Neural progenitor cell (in vitro differentiated cells): ENCODE measurements at regions not wholly inside any gene's neighbourhood (a gene's known extent, or its start where the extent isn't known, plus 50 kb on each side); places are given as distances from the start of the nearest gene placed in this dataset.
"Not testable (repeated sequence)": the region's sequence is repeated elsewhere in the genome, so short reads cannot be mapped to it uniquely, and the experiment has no call there.

ENCODE experiments used
- DNase-seq: peaks from one replicate; pipeline ENCODE4 v3.0.0-alpha.2; 2016; ENCODE audit warnings: low spot score
- H2AFZ ChIP-seq: fragments of 200-600 bp; sonication (generic); replicated peaks from 2 replicates; pipeline ENCODE4 v1.6.1; 2016; ENCODE audit warnings: antibody characterized with exemption
- H3F3A ChIP-seq: fragments of 200-600 bp; sonication (generic); 2 replicates; pipeline ENCODE4 v1.6.1; 2016; ENCODE audit warnings: antibody characterized with exemption, low read depth
- H3K27ac ChIP-seq: fragments of 200-600 bp; sonication (generic); 2 replicates; pipeline ENCODE4 v1.5.1; 2016; ENCODE audit warnings: mild to moderate bottlenecking
- H3K27me3 ChIP-seq: fragments of 200-600 bp; sonication (generic); 2 replicates; pipeline ENCODE4 v1.6.1; 2016; ENCODE audit warnings: mild to moderate bottlenecking, moderate library complexity
- H3K36me3 ChIP-seq: fragments of 200-600 bp; sonication (generic); 2 replicates; pipeline ENCODE4 v1.5.1; 2016
- H3K4me1 ChIP-seq: fragments of 200-600 bp; sonication (generic); 2 replicates; pipeline ENCODE4 v1.6.1; 2016; ENCODE audit warnings: mixed run types
- H3K4me2 ChIP-seq: fragments of 200-600 bp; sonication (generic); 2 replicates; pipeline ENCODE4 v1.6.1; 2016
- H3K4me3 ChIP-seq: fragments of 200-600 bp; sonication (generic); 2 replicates; pipeline ENCODE4 v1.5.1; 2016
- H3K79me2 ChIP-seq: fragments of 200-600 bp; sonication (generic); 2 replicates; pipeline ENCODE4 v1.6.1; 2016; ENCODE audit warnings: low read depth
- H3K9ac ChIP-seq: fragments of 200-600 bp; sonication (generic); 2 replicates; pipeline ENCODE4 v1.6.1; 2016
- H3K9me3 ChIP-seq: fragments of 200-600 bp; sonication (generic); 2 replicates; pipeline ENCODE4 v1.5.1; 2016; ENCODE audit warnings: low read depth
- H4K20me1 ChIP-seq: fragments of 200-600 bp; sonication (generic); 2 replicates; pipeline ENCODE4 v1.6.1; 2016; ENCODE audit warnings: low read depth
- H3K27ac Mint-ChIP-seq: 3 replicates; pipeline ENCODE4 v1.8.0; 2021; ENCODE audit warnings: mixed read lengths
- H3K27me3 Mint-ChIP-seq: 2 replicates; pipeline ENCODE4 v1.8.0; 2022; ENCODE audit warnings: low read depth, mild to moderate bottlenecking, inconsistent platforms, moderate library complexity, mixed read lengths; ENCODE audit not compliant: insufficient read depth
- H3K36me3 Mint-ChIP-seq: 3 replicates; pipeline ENCODE4 v1.8.0; 2021; ENCODE audit warnings: mixed read lengths
- H3K4me1 Mint-ChIP-seq: 3 replicates; pipeline ENCODE4 v1.8.0; 2021; ENCODE audit warnings: mixed read lengths
- H3K4me3 Mint-ChIP-seq: 3 replicates; pipeline ENCODE4 v1.8.0; 2021; ENCODE audit warnings: mild to moderate bottlenecking, moderate library complexity, mixed read lengths
- H3K9me3 Mint-ChIP-seq: 3 replicates; pipeline ENCODE4 v1.8.0; 2020; ENCODE audit warnings: mixed read lengths
- CTCF ChIP-seq: fragments of 200-600 bp; sonication (generic); IDR thresholded peaks from 2 replicates; pipeline ENCODE4 v1.5.1; 2017; ENCODE audit warnings: antibody characterized with exemption, mild to moderate bottlenecking
- EZH2 ChIP-seq: fragments of 200-600 bp; sonication (generic); IDR thresholded peaks from 2 replicates; pipeline ENCODE4 v1.6.1; 2017; ENCODE audit warnings: antibody characterized with exemption, mild to moderate bottlenecking, moderate library complexity
- EZH2phosphoT487 ChIP-seq: fragments of 200-600 bp; sonication (generic); IDR thresholded peaks from 2 replicates; pipeline ENCODE4 v1.6.1; 2017; ENCODE audit warnings: antibody characterized with exemption

DNA sequence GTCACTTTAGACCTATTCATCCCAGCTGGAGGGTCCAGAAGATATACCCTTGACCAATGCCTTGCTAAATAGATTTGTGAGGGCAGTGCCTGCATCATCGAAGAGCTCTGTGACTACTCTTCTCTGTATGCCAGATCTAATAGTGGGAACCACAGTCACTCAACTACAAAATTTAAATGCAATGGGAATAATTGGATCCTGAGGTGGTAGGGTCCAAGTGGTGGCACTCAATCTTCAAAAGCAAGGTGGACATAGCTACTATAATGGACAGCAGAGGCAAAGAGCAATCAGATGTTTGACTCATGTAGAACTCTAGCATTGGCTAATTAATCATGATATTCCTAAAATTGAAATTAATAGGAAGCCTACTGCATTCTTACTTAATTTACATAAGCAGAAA is 554.3 kb upstream of the GRM3 start:
- Histone ChIP-seq H2AFZ (no peak overlapping the region), H3F3A (no peaks in the 10 kb centered on the region), H3K36me3 (no peaks in the 10 kb centered on the region), H3K27me3 (no peaks in the 10 kb centered on the region), H3K9me3 (no peaks in the 10 kb centered on the region), H3K79me2 (no peaks in the 10 kb centered on the region), H3K4me3 (no peak overlapping the region), H3K27ac (no peak overlapping the region), H3K4me1 (no peaks in the 10 kb centered on the region), H3K4me2 (no peak overlapping the region), H4K20me1 (no peaks in the 10 kb centered on the region), H3K9ac (no peak overlapping the region)
- H3K4me1 Mint-ChIP-seq, result no peaks in the 10 kb centered on the region
- no peak for DNase-seq
- no peak for TF ChIP-seq EZH2phosphoT487
- TF ChIP-seq CTCF, result no peak
- TF ChIP-seq EZH2, result no peak
- H3K9me3 Mint-ChIP-seq, result peaks cover 11% of the 10 kb centered on the region
- no peak overlapping the region for H3K27ac Mint-ChIP-seq
- no peaks in the 10 kb centered on the region for H3K36me3 Mint-ChIP-seq
- H3K27me3 Mint-ChIP-seq, result no peaks in the 10 kb centered on the region
- no peak overlapping the region for H3K4me3 Mint-ChIP-seq

DNA sequence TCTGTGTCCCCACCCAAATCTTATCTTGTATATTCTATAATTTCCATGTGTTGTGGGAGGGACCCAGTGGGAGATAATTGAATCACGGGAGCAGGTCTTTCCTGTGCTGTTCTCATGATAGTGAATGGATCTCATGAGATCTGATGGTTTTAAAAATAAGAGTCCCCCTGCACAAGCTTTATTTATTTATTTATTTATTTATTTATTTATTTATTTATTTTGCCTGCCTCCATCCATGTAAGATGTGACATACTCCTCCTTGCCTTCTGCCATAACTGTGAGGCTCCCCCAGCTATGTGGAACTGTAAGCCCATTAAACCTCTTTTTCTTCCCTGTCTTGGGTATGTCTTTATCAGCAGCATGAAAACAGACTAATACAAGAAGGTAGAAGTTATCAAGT is 579.1 kb upstream of the GRM3 start:
- not testable (repeated sequence) for H3K27me3 ChIP-seq, H3K27ac ChIP-seq, H3K4me3 Mint-ChIP-seq, H3K36me3 ChIP-seq, H3K36me3 Mint-ChIP-seq, H3K9me3 ChIP-seq, H3K79me2 ChIP-seq, H3K9me3 Mint-ChIP-seq, DNase-seq, H3K4me3 ChIP-seq, H3K4me1 Mint-ChIP-seq, H3K27ac Mint-ChIP-seq, H3F3A ChIP-seq, H3K4me1 ChIP-seq, H3K4me2 ChIP-seq, H2AFZ ChIP-seq, H4K20me1 ChIP-seq, H3K27me3 Mint-ChIP-seq, H3K9ac ChIP-seq

DNA sequence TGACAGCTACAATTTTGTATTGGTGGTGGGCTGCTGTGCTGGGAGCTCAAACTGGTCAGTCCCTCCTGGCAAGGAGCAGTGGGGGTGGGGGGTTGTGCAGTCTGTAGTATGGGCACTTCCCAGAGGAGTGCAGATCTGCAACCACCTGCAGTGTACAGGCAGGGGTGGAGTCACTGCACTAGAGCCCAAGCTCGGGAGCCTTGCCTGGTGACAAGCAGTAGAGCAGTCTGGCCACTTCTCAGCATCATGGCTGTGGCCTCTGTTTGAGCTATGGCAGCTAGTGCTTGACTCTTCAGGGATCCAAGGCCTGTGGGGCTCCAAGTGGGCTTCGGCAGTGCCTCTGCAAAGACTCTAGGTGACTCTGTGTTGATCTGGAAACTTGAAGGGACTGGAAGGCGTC is 585.1 kb upstream of the GRM3 start:
- DNase-seq, result no peak
- no peak overlapping the region for H3K9ac ChIP-seq
- no peaks in the 10 kb centered on the region for H3K27me3 Mint-ChIP-seq
- no peak overlapping the region for H2AFZ ChIP-seq
- H3K27ac Mint-ChIP-seq, result no peak overlapping the region
- no peaks in the 10 kb centered on the region for H3K79me2 ChIP-seq
- H3K36me3 ChIP-seq, result no peaks in the 10 kb centered on the region
- no peak overlapping the region for H3K4me2 ChIP-seq
- peaks cover 14% of the 10 kb centered on the region for H3K9me3 Mint-ChIP-seq
- no peak overlapping the region for H3K4me3 Mint-ChIP-seq
- no peaks in the 10 kb centered on the region for H3K36me3 Mint-ChIP-seq
- no peaks in the 10 kb centered on the region for H3K27me3 ChIP-seq
- H3F3A ChIP-seq, result no peaks in the 10 kb centered on the region
- H3K27ac ChIP-seq, result no peak overlapping the region
- TF ChIP-seq CTCF (no peak), EZH2 (no peak), EZH2phosphoT487 (no peak)
- H3K9me3 ChIP-seq, result peaks cover 2% of the 10 kb centered on the region
- no peaks in the 10 kb centered on the region for H3K4me1 Mint-ChIP-seq
- H4K20me1 ChIP-seq, result no peaks in the 10 kb centered on the region
- no peak overlapping the region for H3K4me3 ChIP-seq
- no peaks in the 10 kb centered on the region for H3K4me1 ChIP-seq

DNA sequence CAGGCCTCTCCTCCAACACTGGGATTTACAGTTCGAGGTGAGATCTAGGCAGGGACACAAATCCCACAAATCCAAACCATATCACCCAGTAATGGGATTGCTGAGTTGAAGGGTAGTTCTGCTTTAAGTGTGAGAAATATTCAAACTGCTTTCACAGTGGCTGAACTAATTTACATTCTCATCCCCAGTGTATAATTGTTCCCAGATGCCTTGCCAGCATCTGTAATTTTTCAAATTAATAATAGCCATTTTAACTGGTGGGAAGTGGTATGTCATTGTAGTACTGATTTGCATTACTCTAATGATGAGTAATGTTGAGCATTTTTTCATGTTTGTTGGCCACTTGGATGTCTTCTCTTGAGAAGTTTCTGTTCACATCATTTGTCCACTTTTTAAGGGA is 592.8 kb upstream of the GRM3 start:
- no peak overlapping the region for H3K4me3 ChIP-seq
- no peak overlapping the region for H3K4me3 Mint-ChIP-seq
- no peaks in the 10 kb centered on the region for H3K36me3 ChIP-seq
- no peaks in the 10 kb centered on the region for H3K27me3 ChIP-seq
- H3K9me3 Mint-ChIP-seq, result peaks cover 4% of the 10 kb centered on the region
- H3K9ac ChIP-seq, result no peak overlapping the region
- no peak overlapping the region for H3K27ac ChIP-seq
- H3K4me1 Mint-ChIP-seq, result no peaks in the 10 kb centered on the region
- no peaks in the 10 kb centered on the region for H3K27me3 Mint-ChIP-seq
- no peaks in the 10 kb centered on the region for H3K36me3 Mint-ChIP-seq
- TF ChIP-seq EZH2phosphoT487, result no peak
- no peak for TF ChIP-seq CTCF
- TF ChIP-seq EZH2, result no peak
- no peak overlapping the region for H3K27ac Mint-ChIP-seq
- no peaks in the 10 kb centered on the region for H3K79me2 ChIP-seq
- no peak overlapping the region for H2AFZ ChIP-seq
- H3K9me3 ChIP-seq, result no peaks in the 10 kb centered on the region
- H3K4me2 ChIP-seq, result no peak overlapping the region
- no peaks in the 10 kb centered on the region for H4K20me1 ChIP-seq
- no peaks in the 10 kb centered on the region for H3K4me1 ChIP-seq
- no peaks in the 10 kb centered on the region for H3F3A ChIP-seq
- no peak for DNase-seq
